ENCODE measurements at regions not wholly inside any gene's neighbourhood (a gene's known extent, or its start where the extent isn't known, plus 50 kb on each side); places are given as distances from the start of the nearest gene placed in this dataset.

GRCh38 chr7:89994483-89994882 is 159.8 kb upstream of the STEAP1 start:
- no peaks in the 10 kb centered on the region for H3K27me3 ChIP-seq (ENCODE audit: control insufficient read depth, low read length)
- H4K20me1 ChIP-seq (ENCODE audit: control insufficient read depth, insufficient read depth, low read depth, low read length): no peaks in the 10 kb centered on the region
- no peaks in the 10 kb centered on the region for H3K79me2 ChIP-seq (ENCODE audit: control insufficient read depth, low read length)
- H3K27ac ChIP-seq (ENCODE audit: low read depth, low read length): no peak overlapping the region
- no peaks in the 10 kb centered on the region for H3K36me3 ChIP-seq (ENCODE audit: control insufficient read depth, low read length)
- no peaks in the 10 kb centered on the region for H3K9me3 ChIP-seq (ENCODE audit: control insufficient read depth, insufficient read depth, low read length)
- TF ChIP-seq CTCF (IDR thresholded peaks at IDR 0.05; ENCODE audit: low read depth, low read length, poor library complexity, severe bottlenecking): no peak
- TF ChIP-seq EZH2phosphoT487 (IDR thresholded peaks at IDR 0.05; ENCODE audit: borderline replicate concordance, low read length): no peak
- no peaks in the 10 kb centered on the region; the same call in 1 of the 2 replicates for H3K9me2 ChIP-seq (replicated peaks; ENCODE audit: control insufficient read depth, low read length)
- H3F3A ChIP-seq (ENCODE audit: control insufficient read depth, insufficient read depth): no peaks in the 10 kb centered on the region
- no peaks in the 10 kb centered on the region for H3K4me1 ChIP-seq (ENCODE audit: control insufficient read depth, low read length)
- H3K4me3 ChIP-seq (ENCODE audit: low read length): no peak overlapping the region
- H3K4me2 ChIP-seq (ENCODE audit: low read length): no peak overlapping the region

- H3K36me3 ChIP-seq (ENCODE audit: control insufficient read depth, low read length): no peaks in the 10 kb centered on the region
Measured at GRCh38 chr7:89998554-89998953, 155.7 kb upstream of the STEAP1 start.

GRCh38 chr7:90005836-90006235 is 148.4 kb upstream of the STEAP1 start:
- Histone ChIP-seq H3F3A (ENCODE audit: control insufficient read depth, insufficient read depth) (no peaks in the 10 kb centered on the region), H3K9me2 (replicated peaks; ENCODE audit: control insufficient read depth, low read length) (no peaks in the 10 kb centered on the region; the same call in 1 of the 2 replicates), H3K4me3 (ENCODE audit: low read length) (no peak overlapping the region), H3K4me2 (ENCODE audit: low read length) (no peak overlapping the region), H3K36me3 (ENCODE audit: control insufficient read depth, low read length) (no peaks in the 10 kb centered on the region), H4K20me1 (ENCODE audit: control insufficient read depth, insufficient read depth, low read depth, low read length) (no peaks in the 10 kb centered on the region), H3K9me3 (ENCODE audit: control insufficient read depth, insufficient read depth, low read length) (no peaks in the 10 kb centered on the region), H3K27me3 (ENCODE audit: control insufficient read depth, low read length) (no peaks in the 10 kb centered on the region), H3K4me1 (ENCODE audit: control insufficient read depth, low read length) (no peaks in the 10 kb centered on the region), H3K27ac (ENCODE audit: low read depth, low read length) (no peak overlapping the region), H3K79me2 (ENCODE audit: control insufficient read depth, low read length) (no peaks in the 10 kb centered on the region)
- TF ChIP-seq CTCF (IDR thresholded peaks at IDR 0.05; ENCODE audit: low read depth, low read length, poor library complexity, severe bottlenecking) (no peak), EZH2phosphoT487 (IDR thresholded peaks at IDR 0.05; ENCODE audit: borderline replicate concordance, low read length) (no peak)

More at GRCh38 chr7:89998554-89998953, 155.7 kb upstream of the STEAP1 start:
- Histone ChIP-seq H3K4me3 (ENCODE audit: low read length) (no peak overlapping the region), H3K4me1 (ENCODE audit: control insufficient read depth, low read length) (no peaks in the 10 kb centered on the region), H3K9me2 (replicated peaks; ENCODE audit: control insufficient read depth, low read length) (no peaks in the 10 kb centered on the region; the same call in 1 of the 2 replicates), H3K27ac (ENCODE audit: low read depth, low read length) (no peak overlapping the region), H3K9me3 (ENCODE audit: control insufficient read depth, insufficient read depth, low read length) (no peaks in the 10 kb centered on the region), H4K20me1 (ENCODE audit: control insufficient read depth, insufficient read depth, low read depth, low read length) (no peaks in the 10 kb centered on the region), H3K4me2 (ENCODE audit: low read length) (no peak overlapping the region), H3K79me2 (ENCODE audit: control insufficient read depth, low read length) (no peaks in the 10 kb centered on the region), H3K27me3 (ENCODE audit: control insufficient read depth, low read length) (no peaks in the 10 kb centered on the region), H3F3A (ENCODE audit: control insufficient read depth, insufficient read depth) (no peaks in the 10 kb centered on the region)
- no peak for TF ChIP-seq CTCF (IDR thresholded peaks at IDR 0.05; ENCODE audit: low read depth, low read length, poor library complexity, severe bottlenecking)
- TF ChIP-seq EZH2phosphoT487 (IDR thresholded peaks at IDR 0.05; ENCODE audit: borderline replicate concordance, low read length): no peak
